Right lobe of liver (tissue), 6 donors: ENCODE measurements at regions not wholly inside any gene's neighbourhood (a gene's known extent, or its start where the extent isn't known, plus 50 kb on each side); places are given as distances from the start of the nearest gene placed in this dataset.
"Not testable (repeated sequence)": the region's sequence is repeated elsewhere in the genome, so short reads cannot be mapped to it uniquely, and the experiment has no call there.

Experiments
- ATAC-seq, 4 donors: fragments of 200-7000 bp; cut with Tn5 transposase; one replicate each; pipeline ENCODE4 v1.9.1; 2020; ENCODE audit warnings: mild to moderate bottlenecking in 4 of 4, moderate library complexity in 4 of 4
- DNase-seq, 3 donors: peaks; one replicate each; pipeline ENCODE4 v3.0.0-alpha.2; 2020
- H3K27ac ChIP-seq, 3 donors: fragments of 200-600 bp; one replicate each; pipeline ENCODE4 v1.8.0; 2022
- H3K27me3 ChIP-seq, 2 donors: fragments of 200-600 bp; one replicate each; pipeline ENCODE4 v1.8.0; 2022
- H3K36me3 ChIP-seq, 4 donors: fragments of 200-600 bp; sonication (generic) in 1 of 4; one replicate each; pipeline versions ENCODE4 v1.5.1 to v1.8.0; 2017 to 2022; ENCODE audit warnings: control low read depth in 1 of 4
- H3K4me1 ChIP-seq, 4 donors: fragments of 200-600 bp; sonication (generic) in 1 of 4; one replicate each; pipeline versions ENCODE4 v1.5.1 to v1.8.0; 2017 to 2022; ENCODE audit warnings: control low read depth in 1 of 4
- H3K4me3 ChIP-seq, 3 donors: fragments of 200-600 bp; one replicate each; pipeline ENCODE4 v1.8.0; 2022
- H3K9me3 ChIP-seq, 4 donors: fragments of 200-600 bp; sonication (generic) in 1 of 4; one replicate each; pipeline versions ENCODE4 v1.5.1 to v1.8.0; 2017 to 2022; ENCODE audit warnings: control low read depth in 1 of 4
- WGBS: methylation state at CpG from one replicate; pipeline ENCODE4 v1.1.6; 2018; ENCODE audit warnings: low coverage, low lambda C conversion rate; ENCODE audit not compliant: insufficient coverage; ENCODE audit errors: missing lambda C conversion rate; 5-methylcytosine and 5-hydroxymethylcytosine counted together
- intact Hi-C, 2 donors: fragments of 100-400 bp; cut with DNase I; formaldehyde crosslinking; loops; one replicate each; pipeline versions ENCODE4 v1.11.2 to v1.14.1; 2022
- donor health status: DM: no; HTN: yes; CAD: no.
- donor health status: DM: no; HTN: no; CAD: no.
- donor health status: DM: no; HTN: no; CAD: no.
- donor health status: DM: no; HTN: yes; CAD: no.
- donor health status: DM: no; HTN: yes; CAD: no.

- WGBS: 68% methylated on average over 4 of the region's 4 CpGs
- H3K27ac ChIP-seq, DNase-seq, H3K27me3 ChIP-seq, intact Hi-C loops, H3K9me3 ChIP-seq, H3K4me1 ChIP-seq, H3K4me3 ChIP-seq, H3K36me3 ChIP-seq: not testable (repeated sequence)
- ATAC-seq: peak in 1 of 4 donors; percentile 42
Measured at GRCh38 chr1:146883190-146883589, 54.9 kb upstream of the NBPF12 start.

- DNase-seq, H3K4me3 ChIP-seq, ATAC-seq, H3K9me3 ChIP-seq, H3K27ac ChIP-seq, H3K27me3 ChIP-seq, H3K4me1 ChIP-seq, H3K36me3 ChIP-seq, intact Hi-C loops: not testable (repeated sequence)
- no CpG with 5 or more reads among the region's 8 CpGs for WGBS
Measured at GRCh38 chr1:146881096-146881495, 57.0 kb upstream of the NBPF12 start.

GRCh38 chr1:146863799-146864319 is 74.3 kb upstream of the NBPF12 start:
- intact Hi-C loops, H3K4me1 ChIP-seq, H3K4me3 ChIP-seq, ATAC-seq, H3K27me3 ChIP-seq, DNase-seq, H3K9me3 ChIP-seq, H3K36me3 ChIP-seq, H3K27ac ChIP-seq: not testable (repeated sequence)
- 54% methylated on average over 3 of the region's 3 CpGs for WGBS

- H3K27ac ChIP-seq, H3K27me3 ChIP-seq, intact Hi-C loops, H3K9me3 ChIP-seq, H3K4me1 ChIP-seq, ATAC-seq, H3K36me3 ChIP-seq, H3K4me3 ChIP-seq, DNase-seq: not testable (repeated sequence)
- WGBS: 37% methylated on average over 4 of the region's 9 CpGs
Measured at GRCh38 chr1:146853147-146853546, 85.0 kb upstream of the NBPF12 start.

- H3K4me3 ChIP-seq, H3K27me3 ChIP-seq, intact Hi-C loops, H3K27ac ChIP-seq, H3K36me3 ChIP-seq, ATAC-seq, H3K4me1 ChIP-seq, H3K9me3 ChIP-seq, DNase-seq: not testable (repeated sequence)
- WGBS: 74% methylated on average over 6 of the region's 6 CpGs
Measured at GRCh38 chr1:146850352-146850889, 87.7 kb upstream of the NBPF12 start.

GRCh38 chr1:146838725-146839124 is 99.4 kb upstream of the NBPF12 start:
- H3K36me3 ChIP-seq, intact Hi-C loops, H3K9me3 ChIP-seq, H3K4me1 ChIP-seq, DNase-seq, H3K27ac ChIP-seq, H3K27me3 ChIP-seq, H3K4me3 ChIP-seq: not testable (repeated sequence)
- peak; percentile 56 to 83 (median 62) for ATAC-seq
- WGBS: no CpG with 5 or more reads among the region's 1 CpG

GRCh38 chr1:146826957-146827356 is 111.2 kb upstream of the NBPF12 start:
- H3K36me3 ChIP-seq, DNase-seq, H3K27ac ChIP-seq, intact Hi-C loops, H3K9me3 ChIP-seq, H3K4me1 ChIP-seq, H3K27me3 ChIP-seq, H3K4me3 ChIP-seq, ATAC-seq: not testable (repeated sequence)
- WGBS: no CpG with 5 or more reads among the region's 1 CpG

- H3K9me3 ChIP-seq, H3K27ac ChIP-seq, DNase-seq, ATAC-seq, H3K4me3 ChIP-seq, intact Hi-C loops, H3K27me3 ChIP-seq, H3K4me1 ChIP-seq, H3K36me3 ChIP-seq: not testable (repeated sequence)
- WGBS: 87% methylated on average over 19 of the region's 19 CpGs
Measured at GRCh38 chr1:146794236-146794635, 143.9 kb upstream of the NBPF12 start.

GRCh38 chr1:146792725-146793124 is 145.4 kb upstream of the NBPF12 start:
- 34% methylated on average over 4 of the region's 5 CpGs for WGBS
- H3K27ac ChIP-seq, H3K9me3 ChIP-seq, H3K4me1 ChIP-seq, H3K4me3 ChIP-seq, intact Hi-C loops, DNase-seq, H3K27me3 ChIP-seq, H3K36me3 ChIP-seq: not testable (repeated sequence)
- peak in 1 of 4 donors; percentile 58 for ATAC-seq

GRCh38 chr1:146784212-146784940 is 153.7 kb upstream of the NBPF12 start:
- H3K9me3 ChIP-seq, H3K4me3 ChIP-seq, H3K36me3 ChIP-seq, H3K27me3 ChIP-seq, H3K4me1 ChIP-seq, DNase-seq, intact Hi-C loops, H3K27ac ChIP-seq: not testable (repeated sequence)
- ATAC-seq: peak in 1 of 4 donors; percentile 43
- 75% methylated on average over 1 of the region's 3 CpGs for whole genome bisulfite sequencing

GRCh38 chr1:146781235-146781634 is 156.9 kb upstream of the NBPF12 start:
- H3K27me3 ChIP-seq, intact Hi-C loops, ATAC-seq, DNase-seq, H3K27ac ChIP-seq, H3K4me1 ChIP-seq, H3K4me3 ChIP-seq, H3K9me3 ChIP-seq, H3K36me3 ChIP-seq: not testable (repeated sequence)
- 49% methylated on average over 4 of the region's 7 CpGs for WGBS
